H1 (cell line): ENCODE measurements at regions not wholly inside any gene's neighbourhood (a gene's known extent, or its start where the extent isn't known, plus 50 kb on each side); places are given as distances from the start of the nearest gene placed in this dataset.

Source experiments
- HDAC2 ChIP-seq, 2 experiments: fragments of 300-600 bp in 1 of 2; sonication (generic) in 1 of 2; IDR thresholded peaks; 2 replicates each; pipeline ENCODE4 v1.6.1; 2011 to 2012; ENCODE audit warnings: low read depth in 2 of 2, low read length in 2 of 2, mild to moderate bottlenecking in 2 of 2, moderate library complexity in 2 of 2, borderline replicate concordance in 1 of 2, inconsistent platforms in 1 of 2
- KDM1A ChIP-seq: fragments of 200-600, 300-600 bp; sonication (generic); IDR thresholded peaks from 2 replicates; pipeline ENCODE4 v1.7.1; 2016; ENCODE audit warnings: mild to moderate bottlenecking, low read length, borderline replicate concordance

- no peak for TF ChIP-seq HDAC2 (IDR thresholded peaks at IDR 0.05; ENCODE audit: borderline replicate concordance in 1 of 2, low read depth in 2 of 2, low read length in 2 of 2)
- TF ChIP-seq KDM1A = no peak
Observed at GRCh38 chr9:86837345-86837744, 110.0 kb downstream of the GAS1 start (continued).
